ENCODE measurements at regions not wholly inside any gene's neighbourhood (a gene's known extent, or its start where the extent isn't known, plus 50 kb on each side); places are given as distances from the start of the nearest gene placed in this dataset.

- no peaks in the 10 kb centered on the region for H3K9me3 ChIP-seq (ENCODE audit: low read length)
- no peaks in the 10 kb centered on the region for H3K9me2 ChIP-seq (ENCODE audit: insufficient read depth, low read length)
- H3K4me2 ChIP-seq (ENCODE audit: low read length) = no peak overlapping the region
- H2AFZ ChIP-seq (ENCODE audit: low read depth, low read length) = no peak overlapping the region
- H3K4me3 ChIP-seq (ENCODE audit: low read length) = no peak overlapping the region
- H3K9ac ChIP-seq (ENCODE audit: low read length) = no peak overlapping the region
- H4K20me1 ChIP-seq (ENCODE audit: insufficient read depth) = no peaks in the 10 kb centered on the region
- no peaks in the 10 kb centered on the region for H3K36me3 ChIP-seq (ENCODE audit: insufficient read depth, low read length)
- no peak for TF ChIP-seq RAD21 (conservative IDR thresholded peaks at IDR 0.05)
- no peak for TF ChIP-seq CTCF (IDR thresholded peaks at IDR 0.05; ENCODE audit: poor library complexity, severe bottlenecking)
- no peak for TF ChIP-seq EP300 (conservative IDR thresholded peaks at IDR 0.05; ENCODE audit: poor library complexity, severe bottlenecking)
- no peak for TF ChIP-seq SMC3 (conservative IDR thresholded peaks at IDR 0.05; ENCODE audit: poor library complexity)
- no peak for TF ChIP-seq POLR2AphosphoS5 (IDR thresholded peaks at IDR 0.05)
- no peak for TF ChIP-seq TAF1 (IDR thresholded peaks at IDR 0.05; ENCODE audit: low read depth)
- no peak for TF ChIP-seq REST (IDR thresholded peaks at IDR 0.05; ENCODE audit: borderline replicate concordance)
- no peak for TF ChIP-seq EZH2 (IDR thresholded peaks at IDR 0.05; ENCODE audit: borderline replicate concordance, insufficient read depth, low read length, poor library complexity, severe bottlenecking)
- no peak for TF ChIP-seq MXI1 (conservative IDR thresholded peaks at IDR 0.05; ENCODE audit: poor library complexity, severe bottlenecking)
- H3K79me2 ChIP-seq (replicated peaks; ENCODE audit: insufficient read depth, low read length) = no peaks in the 10 kb centered on the region
- no peaks in the 10 kb centered on the region for H3K27me3 ChIP-seq (ENCODE audit: insufficient read depth, low read depth, low read length)
- no peaks in the 10 kb centered on the region for H3F3A ChIP-seq (ENCODE audit: insufficient read depth, low read length, poor library complexity, severe bottlenecking)
- H3K27ac ChIP-seq (ENCODE audit: low read length) = no peak overlapping the region
Measured at GRCh38 chr7:25282194-25282593, 53.9 kb upstream of the NPVF start.

- TF ChIP-seq CTCF (IDR thresholded peaks at IDR 0.05; ENCODE audit: poor library complexity, severe bottlenecking) (no peak), MXI1 (conservative IDR thresholded peaks at IDR 0.05; ENCODE audit: poor library complexity, severe bottlenecking) (no peak), EP300 (conservative IDR thresholded peaks at IDR 0.05; ENCODE audit: poor library complexity, severe bottlenecking) (no peak), EZH2 (IDR thresholded peaks at IDR 0.05; ENCODE audit: borderline replicate concordance, insufficient read depth, low read length, poor library complexity, severe bottlenecking) (no peak), TAF1 (IDR thresholded peaks at IDR 0.05; ENCODE audit: low read depth) (no peak), RAD21 (conservative IDR thresholded peaks at IDR 0.05) (no peak), POLR2AphosphoS5 (IDR thresholded peaks at IDR 0.05) (no peak), REST (IDR thresholded peaks at IDR 0.05; ENCODE audit: borderline replicate concordance) (no peak), SMC3 (conservative IDR thresholded peaks at IDR 0.05; ENCODE audit: poor library complexity) (no peak)
- Histone ChIP-seq H3K27ac (ENCODE audit: low read length) (no peak overlapping the region), H3K9me3 (ENCODE audit: low read length) (no peaks in the 10 kb centered on the region)
Measured at GRCh38 chr7:25286756-25287155, 58.5 kb upstream of the NPVF start.

More at GRCh38 chr7:25286756-25287155, 58.5 kb upstream of the NPVF start:
- H3K9ac ChIP-seq (ENCODE audit: low read length) = no peak overlapping the region
- no peaks in the 10 kb centered on the region for H4K20me1 ChIP-seq (ENCODE audit: insufficient read depth)
- no peak overlapping the region for H2AFZ ChIP-seq (ENCODE audit: low read depth, low read length)
- H3K9me2 ChIP-seq (ENCODE audit: insufficient read depth, low read length) = no peaks in the 10 kb centered on the region
- H3K4me3 ChIP-seq (ENCODE audit: low read length) = no peak overlapping the region
- no peaks in the 10 kb centered on the region for H3K36me3 ChIP-seq (ENCODE audit: insufficient read depth, low read length)
- no peaks in the 10 kb centered on the region for H3K27me3 ChIP-seq (ENCODE audit: insufficient read depth, low read depth, low read length)
- no peaks in the 10 kb centered on the region for H3K79me2 ChIP-seq (replicated peaks; ENCODE audit: insufficient read depth, low read length)
- H3F3A ChIP-seq (ENCODE audit: insufficient read depth, low read length, poor library complexity, severe bottlenecking) = no peaks in the 10 kb centered on the region
- H3K4me2 ChIP-seq (ENCODE audit: low read length) = no peak overlapping the region

Measured in neural cell (in vitro differentiated cells).